ENCODE measurements at regions not wholly inside any gene's neighbourhood (a gene's known extent, or its start where the extent isn't known, plus 50 kb on each side); places are given as distances from the start of the nearest gene placed in this dataset.

DNA sequence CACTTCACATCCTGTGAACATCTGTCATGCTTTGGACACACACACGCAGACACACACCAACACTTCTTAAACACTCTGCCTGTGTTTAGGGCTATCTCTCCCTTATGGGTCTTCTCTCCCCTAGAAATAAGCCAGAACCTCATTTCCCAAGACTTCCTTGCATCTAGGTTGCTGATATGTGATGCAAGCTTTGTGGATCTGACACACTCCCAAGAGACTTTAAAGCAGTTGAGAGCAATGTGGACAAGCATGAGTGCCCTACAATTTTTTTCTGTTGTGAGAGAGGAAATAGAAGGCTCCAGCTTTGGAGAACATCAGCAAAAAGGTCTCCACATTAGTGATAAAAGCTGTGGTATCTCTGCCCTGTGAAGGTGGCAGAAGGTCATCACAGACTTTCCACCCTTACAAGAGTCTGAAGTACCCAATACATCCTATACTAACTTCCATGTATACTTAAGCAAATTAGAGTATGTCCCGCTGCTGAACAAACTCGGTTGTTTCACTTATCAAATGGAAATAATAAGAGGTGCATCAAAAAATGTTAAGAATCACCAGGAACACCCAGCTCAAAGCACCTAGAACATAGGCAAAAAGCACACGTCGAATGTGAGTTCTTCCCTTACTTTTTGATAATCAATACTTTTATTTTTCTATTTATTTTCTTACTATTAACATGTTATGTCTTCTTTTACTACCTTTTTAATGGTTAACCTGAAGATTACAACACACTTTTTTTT, 267.6 kb downstream of the SETD4 start:
- TF ChIP-seq, protein P1, sequence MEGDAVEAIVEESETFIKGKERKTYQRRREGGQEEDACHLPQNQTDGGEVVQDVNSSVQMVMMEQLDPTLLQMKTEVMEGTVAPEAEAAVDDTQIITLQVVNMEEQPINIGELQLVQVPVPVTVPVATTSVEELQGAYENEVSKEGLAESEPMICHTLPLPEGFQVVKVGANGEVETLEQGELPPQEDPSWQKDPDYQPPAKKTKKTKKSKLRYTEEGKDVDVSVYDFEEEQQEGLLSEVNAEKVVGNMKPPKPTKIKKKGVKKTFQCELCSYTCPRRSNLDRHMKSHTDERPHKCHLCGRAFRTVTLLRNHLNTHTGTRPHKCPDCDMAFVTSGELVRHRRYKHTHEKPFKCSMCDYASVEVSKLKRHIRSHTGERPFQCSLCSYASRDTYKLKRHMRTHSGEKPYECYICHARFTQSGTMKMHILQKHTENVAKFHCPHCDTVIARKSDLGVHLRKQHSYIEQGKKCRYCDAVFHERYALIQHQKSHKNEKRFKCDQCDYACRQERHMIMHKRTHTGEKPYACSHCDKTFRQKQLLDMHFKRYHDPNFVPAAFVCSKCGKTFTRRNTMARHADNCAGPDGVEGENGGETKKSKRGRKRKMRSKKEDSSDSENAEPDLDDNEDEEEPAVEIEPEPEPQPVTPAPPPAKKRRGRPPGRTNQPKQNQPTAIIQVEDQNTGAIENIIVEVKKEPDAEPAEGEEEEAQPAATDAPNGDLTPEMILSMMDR (IDR thresholded peaks at IDR 0.05), result no peak
- no peak for TF ChIP-seq EP300 (IDR thresholded peaks at IDR 0.05; ENCODE audit: borderline replicate concordance in 1 of 2, low read depth in 1 of 2, low read length in 1 of 2)
- TF ChIP-seq RAD21 (IDR thresholded peaks at IDR 0.05; ENCODE audit: low read length), result no peak
- no peak for TF ChIP-seq MXI1 (IDR thresholded peaks at IDR 0.05; ENCODE audit: low read depth, low read length)
- TF ChIP-seq, protein P2, sequence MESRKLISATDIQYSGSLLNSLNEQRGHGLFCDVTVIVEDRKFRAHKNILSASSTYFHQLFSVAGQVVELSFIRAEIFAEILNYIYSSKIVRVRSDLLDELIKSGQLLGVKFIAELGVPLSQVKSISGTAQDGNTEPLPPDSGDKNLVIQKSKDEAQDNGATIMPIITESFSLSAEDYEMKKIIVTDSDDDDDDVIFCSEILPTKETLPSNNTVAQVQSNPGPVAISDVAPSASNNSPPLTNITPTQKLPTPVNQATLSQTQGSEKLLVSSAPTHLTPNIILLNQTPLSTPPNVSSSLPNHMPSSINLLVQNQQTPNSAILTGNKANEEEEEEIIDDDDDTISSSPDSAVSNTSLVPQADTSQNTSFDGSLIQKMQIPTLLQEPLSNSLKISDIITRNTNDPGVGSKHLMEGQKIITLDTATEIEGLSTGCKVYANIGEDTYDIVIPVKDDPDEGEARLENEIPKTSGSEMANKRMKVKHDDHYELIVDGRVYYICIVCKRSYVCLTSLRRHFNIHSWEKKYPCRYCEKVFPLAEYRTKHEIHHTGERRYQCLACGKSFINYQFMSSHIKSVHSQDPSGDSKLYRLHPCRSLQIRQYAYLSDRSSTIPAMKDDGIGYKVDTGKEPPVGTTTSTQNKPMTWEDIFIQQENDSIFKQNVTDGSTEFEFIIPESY (IDR thresholded peaks at IDR 0.05; ENCODE audit: borderline replicate concordance, low read depth), result no peak
- no peak for TF ChIP-seq YY1 (IDR thresholded peaks at IDR 0.05; ENCODE audit: low read depth)
- TF ChIP-seq, protein P3, sequence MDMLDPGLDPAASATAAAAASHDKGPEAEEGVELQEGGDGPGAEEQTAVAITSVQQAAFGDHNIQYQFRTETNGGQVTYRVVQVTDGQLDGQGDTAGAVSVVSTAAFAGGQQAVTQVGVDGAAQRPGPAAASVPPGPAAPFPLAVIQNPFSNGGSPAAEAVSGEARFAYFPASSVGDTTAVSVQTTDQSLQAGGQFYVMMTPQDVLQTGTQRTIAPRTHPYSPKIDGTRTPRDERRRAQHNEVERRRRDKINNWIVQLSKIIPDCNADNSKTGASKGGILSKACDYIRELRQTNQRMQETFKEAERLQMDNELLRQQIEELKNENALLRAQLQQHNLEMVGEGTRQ (IDR thresholded peaks at IDR 0.05; ENCODE audit: borderline replicate concordance, low read depth, low read length), result no peak
- TF ChIP-seq FOXJ3 (CRISPR knock-in tag; IDR thresholded peaks at IDR 0.05), result no peak
- no peak for TF ChIP-seq RFX5 (IDR thresholded peaks at IDR 0.05; ENCODE audit: low read length)

Data from SK-N-SH (cell line).